ENCODE measurements at regions not wholly inside any gene's neighbourhood (a gene's known extent, or its start where the extent isn't known, plus 50 kb on each side); places are given as distances from the start of the nearest gene placed in this dataset.
"Not testable (repeated sequence)": the region's sequence is repeated elsewhere in the genome, so short reads cannot be mapped to it uniquely, and the experiment has no call there.

DNA sequence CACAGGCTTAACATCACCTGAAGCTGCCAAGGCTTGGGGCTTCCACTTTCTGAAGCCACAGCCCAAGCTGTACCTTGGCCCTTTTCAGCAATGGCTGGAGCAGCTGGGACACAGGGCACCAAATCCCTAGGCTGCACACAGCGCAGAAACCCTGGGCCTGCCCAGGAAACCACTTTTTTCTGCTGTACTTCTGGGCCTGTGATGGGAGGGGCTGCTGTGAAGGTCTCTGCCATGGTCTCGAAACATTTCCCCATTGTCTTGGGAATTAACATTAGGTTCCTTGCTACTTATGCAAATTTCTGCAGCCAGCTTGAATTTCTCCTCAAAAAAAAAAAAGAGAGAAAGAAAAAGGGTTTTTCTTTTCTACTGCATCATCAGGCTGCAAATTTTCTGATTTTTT lies 219.1 kb downstream of the RPL10L start:
- DNase-seq, result no peak

DNA sequence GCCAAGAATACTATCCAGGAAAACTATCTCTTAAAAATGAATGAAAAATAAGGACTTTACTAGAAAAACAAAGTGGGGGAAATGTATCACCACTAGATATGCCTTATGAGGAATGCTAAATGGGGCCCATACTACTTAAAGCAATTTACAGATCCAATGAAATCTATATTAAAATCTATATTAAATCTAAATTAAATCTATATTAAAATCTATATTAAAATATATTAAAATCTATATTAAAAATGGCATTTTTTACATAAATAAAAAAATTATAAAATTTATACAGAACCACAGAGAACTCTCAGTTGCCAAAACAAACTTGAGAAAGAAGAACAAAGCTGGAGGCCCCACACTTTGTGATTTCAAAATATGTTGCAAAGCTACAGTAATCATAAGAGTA lies 234.5 kb downstream of the RPL10L start:
- DNase-seq, result no peak

GRCh38 chr14:46404865-46405811 lies 246.4 kb downstream of the RPL10L start:
- no peak for DNase-seq

DNA sequence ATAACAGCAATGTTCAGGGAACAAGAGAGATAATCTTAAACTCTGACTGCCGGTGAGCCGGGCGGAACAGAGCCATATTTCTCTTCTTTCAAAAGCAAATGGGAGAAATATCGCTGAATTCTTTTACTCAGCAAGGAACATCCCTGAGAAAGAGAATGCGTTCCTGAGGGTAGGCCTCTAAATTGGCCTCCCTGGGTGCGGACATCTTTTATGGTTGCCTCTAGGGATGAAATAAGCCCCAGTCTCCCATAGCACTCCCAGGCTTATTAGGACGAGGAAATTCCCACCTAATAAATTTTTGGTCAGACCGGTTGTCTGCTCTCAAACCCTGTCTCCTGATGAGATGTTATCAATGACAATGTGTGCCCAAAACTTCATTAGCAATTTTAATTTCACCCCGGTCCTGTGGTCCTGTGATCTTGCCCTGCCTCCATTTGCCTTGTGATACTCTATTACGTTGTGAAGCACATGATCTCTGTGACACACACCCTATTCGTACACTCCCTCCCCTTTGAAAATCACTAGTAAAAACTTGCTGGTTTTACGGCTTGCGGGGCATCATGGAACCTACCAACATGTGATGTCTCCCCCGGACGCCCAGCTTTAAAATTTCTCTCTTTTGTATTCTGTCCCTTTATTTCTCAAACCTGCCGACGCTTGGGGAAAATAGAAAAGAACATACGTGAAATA lies 249.4 kb downstream of the RPL10L start:
- DNase-seq, result not testable (repeated sequence)

GRCh38 chr14:46401066-46401465 lies 250.5 kb downstream of the RPL10L start:
- no peak for DNase-seq

GRCh38 chr14:46399049-46399448 lies 252.5 kb downstream of the RPL10L start:
- DNase-seq, result no peak

- DNase-seq, result no peak
Observed at GRCh38 chr14:46384611-46385010, 267.0 kb downstream of the RPL10L start.

- DNase-seq, result no peak
Observed at GRCh38 chr14:46381674-46382073, 269.9 kb downstream of the RPL10L start.

GRCh38 chr14:46378248-46378647 lies 273.3 kb downstream of the RPL10L start:
- no peak for DNase-seq

GRCh38 chr14:46377305-46377704 lies 274.3 kb downstream of the RPL10L start:
- no peak for DNase-seq

DNA sequence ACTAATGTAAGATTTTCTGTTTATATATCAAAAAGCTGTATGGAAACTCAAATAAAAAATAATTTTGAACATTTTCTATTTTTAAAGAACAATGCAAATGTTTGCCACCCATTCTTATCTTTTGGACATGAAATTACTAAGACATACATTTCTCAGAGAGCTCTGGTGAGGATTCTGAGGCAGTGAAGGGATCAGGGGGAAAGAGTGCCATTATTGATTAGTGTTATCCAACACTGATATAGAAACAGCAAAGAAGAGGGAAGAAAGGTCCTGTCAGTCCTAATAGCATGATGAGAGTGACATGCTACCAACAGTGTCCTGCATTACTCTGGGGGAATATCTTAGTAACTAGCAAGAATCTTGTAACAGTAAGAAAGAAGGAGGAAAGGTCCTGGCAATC lies 282.2 kb downstream of the RPL10L start:
- no peak for DNase-seq

DNA sequence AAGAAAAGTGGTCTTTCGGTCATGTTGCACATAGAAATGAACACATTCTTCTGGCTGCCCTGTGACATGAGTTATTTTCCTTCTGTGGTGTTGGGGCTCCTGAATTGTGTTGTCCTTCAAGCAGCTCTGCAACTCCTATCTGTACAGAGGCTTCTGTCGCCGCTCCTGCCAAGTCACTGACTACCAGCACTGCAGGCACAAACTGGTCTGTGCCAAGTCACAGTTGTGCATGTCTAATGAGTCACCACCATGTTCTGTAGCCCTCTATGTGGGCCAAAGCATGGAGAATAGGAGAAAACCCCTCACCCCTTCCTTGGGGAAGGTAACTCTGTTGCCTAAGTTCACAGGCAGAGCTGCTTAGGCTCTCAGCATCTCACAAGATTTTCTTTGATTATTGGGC lies 283.3 kb downstream of the RPL10L start:
- no peak for DNase-seq

- no peak for DNase-seq
Observed at GRCh38 chr14:46352844-46353243, 298.7 kb downstream of the RPL10L start.

DNA sequence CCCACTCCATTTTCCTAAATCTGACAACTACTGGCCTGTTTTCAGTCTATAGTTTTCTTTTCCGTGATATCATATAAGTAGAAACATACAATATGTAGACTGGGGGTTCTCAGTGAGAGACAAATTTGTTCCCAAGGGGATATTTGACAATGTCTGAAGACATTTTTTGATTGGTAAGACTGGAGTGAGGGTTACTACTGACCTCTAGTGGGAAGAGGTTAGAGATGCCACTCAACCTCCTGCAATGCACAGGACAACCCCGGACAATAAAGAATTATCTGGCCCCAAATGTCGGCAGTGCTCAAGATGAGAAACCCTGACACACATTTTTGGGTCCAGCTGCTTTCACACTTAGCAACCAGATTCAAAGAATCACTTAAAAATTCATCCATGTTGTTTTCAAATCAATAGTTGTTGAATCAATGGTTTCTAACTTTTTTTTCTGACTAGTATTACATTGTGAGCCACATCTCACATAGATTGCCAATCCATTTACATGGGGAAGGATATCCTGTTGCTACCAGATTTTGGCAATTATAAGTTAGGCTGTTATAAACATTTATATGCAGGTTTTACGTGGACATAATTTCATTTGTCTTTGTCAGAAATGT lies 307.1 kb downstream of the RPL10L start:
- peak; percentile 48 for DNase-seq

DNA sequence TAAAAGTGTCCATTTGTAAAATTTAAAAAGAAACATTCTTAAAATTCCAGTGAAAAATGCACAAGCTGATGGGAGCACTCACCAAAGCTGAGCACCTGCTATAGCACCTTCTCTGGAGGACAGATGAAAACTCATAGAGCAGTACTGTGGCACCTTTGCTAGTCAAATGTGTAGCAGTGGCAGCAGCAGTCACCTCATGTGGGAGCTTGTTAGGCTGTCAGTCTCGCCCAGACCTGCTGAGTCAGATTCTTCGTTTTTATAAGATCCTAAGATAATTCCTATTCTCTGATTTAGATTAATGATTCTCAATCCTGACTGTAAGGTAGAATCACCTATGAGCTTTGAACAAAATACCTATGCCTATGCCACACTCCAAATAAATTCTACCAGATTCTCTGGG lies 325.8 kb downstream of the RPL10L start:
- DNase-seq, result no peak

DNA sequence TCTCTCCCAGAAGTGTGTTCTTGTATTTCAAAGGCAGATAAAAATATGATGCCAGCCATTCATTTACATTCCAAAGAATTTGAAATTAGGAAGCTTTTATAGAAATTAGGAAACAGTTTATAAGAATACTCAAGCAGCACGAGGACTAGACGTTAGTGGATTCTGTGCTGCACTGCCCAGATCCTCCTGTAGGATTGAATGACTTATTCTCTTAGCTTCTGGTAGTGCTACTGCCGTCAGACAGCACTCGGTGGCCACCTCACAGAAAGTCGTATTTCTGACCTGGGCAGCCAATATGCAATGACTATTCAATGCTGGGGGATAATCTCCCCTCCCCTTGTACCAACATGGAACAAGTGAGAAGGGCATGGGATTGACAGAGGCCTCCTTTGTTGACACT lies 326.4 kb downstream of the RPL10L start:
- DNase-seq, result no peak

- no peak for DNase-seq
Observed at GRCh38 chr14:46323404-46323762, 328.2 kb downstream of the RPL10L start.

- DNase-seq, result no peak
Observed at GRCh38 chr14:46322730-46323403, 328.7 kb downstream of the RPL10L start.

DNA sequence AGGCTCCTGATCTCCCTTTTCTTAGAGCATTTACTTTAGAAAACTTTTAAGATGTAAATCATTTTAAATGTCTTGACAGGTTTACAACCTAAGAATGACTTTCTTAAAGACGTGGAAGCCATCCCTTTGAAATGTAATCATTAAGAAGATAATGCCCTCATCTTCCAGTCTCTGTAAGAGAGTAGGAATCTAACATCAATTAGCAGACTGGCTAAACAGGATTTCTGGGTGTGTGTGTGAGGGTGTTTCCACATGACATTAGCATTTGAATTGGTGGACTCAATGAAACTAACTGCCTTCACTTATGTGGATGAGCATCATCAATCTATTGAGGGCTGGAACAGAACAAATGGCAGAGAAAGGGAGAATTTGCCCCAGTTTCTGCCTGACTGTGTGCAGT lies 329.5 kb downstream of the RPL10L start:
- no peak for DNase-seq

GRCh38 chr14:46306267-46306666 lies 345.3 kb downstream of the RPL10L start:
- no peak for DNase-seq

GRCh38 chr14:46300765-46301164 lies 350.8 kb downstream of the RPL10L start:
- DNase-seq, result no peak

GRCh38 chr14:46290706-46291105 lies 360.9 kb downstream of the RPL10L start:
- DNase-seq, result no peak

GRCh38 chr14:46279776-46280175 lies 371.8 kb downstream of the RPL10L start:
- DNase-seq, result no peak
